Neuron (in vitro differentiated cells): ENCODE measurements at regions not wholly inside any gene's neighbourhood (a gene's known extent, or its start where the extent isn't known, plus 50 kb on each side); places are given as distances from the start of the nearest gene placed in this dataset.

Experiments
- H2AFZ ChIP-seq: one replicate; pipeline ENCODE4 v1.6.1; 2013; ENCODE audit warnings: low read depth, mild to moderate bottlenecking, inconsistent platforms, low read length, moderate library complexity
- H3K27me3 ChIP-seq: one replicate; pipeline ENCODE4 v1.6.1; 2013; ENCODE audit warnings: low read length; ENCODE audit not compliant: insufficient read depth
- H3K36me3 ChIP-seq: one replicate; pipeline ENCODE4 v1.6.1; 2013; ENCODE audit warnings: low read length; ENCODE audit not compliant: insufficient read depth
- H3K4me1 ChIP-seq: one replicate; pipeline ENCODE4 v1.6.1; 2013; ENCODE audit warnings: low read length; ENCODE audit not compliant: insufficient read depth
- H3K4me3 ChIP-seq: 2 replicates; pipeline ENCODE4 v1.5.1; 2013; ENCODE audit warnings: mild to moderate bottlenecking, low read length, moderate library complexity
- H3K9me3 ChIP-seq: one replicate; pipeline ENCODE4 v1.6.1; 2013; ENCODE audit warnings: low read length

DNA sequence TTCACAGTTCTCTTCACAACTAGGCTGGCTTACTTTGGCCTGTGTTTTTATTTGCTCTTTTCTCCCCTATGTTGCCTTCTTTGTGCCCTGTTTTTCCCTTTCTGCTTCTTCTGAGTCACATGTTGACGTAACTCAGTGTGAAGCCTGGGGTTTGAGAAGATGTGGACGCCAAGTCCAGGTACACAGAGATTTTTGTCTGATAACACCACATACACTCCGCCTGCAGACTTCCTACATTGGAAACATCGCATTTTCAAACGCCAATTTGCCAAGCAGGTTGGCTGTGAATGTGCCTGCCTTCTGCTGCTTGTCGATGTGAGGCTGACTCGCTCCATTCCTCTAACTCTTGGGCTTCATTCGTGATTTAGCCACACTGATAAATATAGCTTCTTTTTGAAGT lies 62.6 kb upstream of the FN1 start:
- Histone ChIP-seq H3K4me3 (no peak overlapping the region), H3K27me3 (no peaks in the 10 kb centered on the region), H3K36me3 (no peaks in the 10 kb centered on the region), H3K9me3 (no peaks in the 10 kb centered on the region), H2AFZ (no peak overlapping the region), H3K4me1 (no peaks in the 10 kb centered on the region)

DNA sequence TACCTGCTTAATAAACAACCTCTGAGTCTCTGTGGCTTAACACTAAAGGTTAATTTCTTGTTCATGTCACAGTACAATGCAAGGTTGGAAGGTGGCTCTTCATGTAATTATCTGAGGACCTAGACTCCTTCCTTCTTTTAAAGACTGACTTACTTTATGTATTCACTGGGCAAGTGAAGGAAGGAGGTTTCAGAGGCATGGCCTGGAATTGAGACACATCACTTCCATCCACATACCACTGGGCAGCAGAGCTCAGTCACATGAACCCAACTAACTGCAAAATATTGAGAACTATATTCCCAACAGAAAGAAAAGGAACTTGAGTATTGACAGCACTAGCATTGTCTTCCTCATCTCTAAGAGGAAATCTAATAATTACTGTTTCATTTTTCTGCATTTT lies 57.5 kb upstream of the FN1 start:
- Histone ChIP-seq H3K4me1 (no peaks in the 10 kb centered on the region), H3K4me3 (no peak overlapping the region), H3K9me3 (no peaks in the 10 kb centered on the region), H2AFZ (no peak overlapping the region), H3K27me3 (no peaks in the 10 kb centered on the region), H3K36me3 (no peaks in the 10 kb centered on the region)

DNA sequence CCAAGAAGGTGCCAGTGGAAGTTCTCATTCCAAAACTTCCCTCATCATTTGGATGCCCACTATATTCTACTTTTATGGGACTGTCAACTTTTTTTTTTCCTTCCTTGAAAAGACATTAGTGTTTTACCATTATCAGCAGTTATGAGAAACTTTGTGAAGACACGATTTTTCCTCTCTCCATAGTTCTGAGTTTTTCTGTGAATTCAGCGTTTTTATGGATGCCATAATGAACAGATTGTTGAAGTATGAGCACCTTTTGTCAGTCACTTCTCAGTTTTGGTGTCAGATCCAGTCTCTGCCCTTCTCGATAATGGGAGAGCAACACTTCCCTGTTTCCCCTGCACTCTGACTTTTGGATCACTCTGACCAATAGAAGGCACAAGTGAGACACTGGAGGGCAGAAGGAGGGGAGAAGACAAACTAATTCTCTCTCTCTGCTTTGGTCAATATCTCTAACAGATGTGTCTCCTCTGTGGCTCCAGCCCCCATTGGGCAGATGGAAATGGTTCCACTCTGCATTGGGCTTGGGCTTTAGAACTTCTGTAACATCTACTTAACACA lies 53.5 kb upstream of the FN1 start:
- Histone ChIP-seq H3K9me3 (no peaks in the 10 kb centered on the region), H3K4me3 (no peak overlapping the region), H3K4me1 (no peaks in the 10 kb centered on the region), H3K36me3 (no peaks in the 10 kb centered on the region), H2AFZ (no peak overlapping the region), H3K27me3 (no peaks in the 10 kb centered on the region)

DNA sequence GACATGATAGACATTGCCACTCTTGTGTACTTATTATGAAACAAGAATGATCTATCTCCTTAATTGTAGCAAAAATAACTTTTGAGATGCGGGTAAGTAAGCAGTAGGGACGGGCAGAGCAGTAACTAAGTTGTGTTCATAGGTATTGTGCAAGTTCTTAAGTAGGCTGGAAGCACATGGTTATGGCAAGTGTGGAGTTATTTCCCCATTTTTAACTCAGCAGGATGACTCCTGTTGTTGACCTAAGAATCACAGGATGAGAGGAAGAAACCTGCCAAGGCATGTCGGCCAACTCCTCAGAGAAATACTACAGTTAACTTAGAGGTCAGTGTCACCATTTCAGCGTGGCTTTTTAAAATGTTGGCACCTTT lies 51.1 kb upstream of the FN1 start:
- no peaks in the 10 kb centered on the region for H3K36me3 ChIP-seq
- H3K27me3 ChIP-seq, result no peaks in the 10 kb centered on the region
- no peak overlapping the region for H2AFZ ChIP-seq
- H3K4me3 ChIP-seq, result no peak overlapping the region
- no peaks in the 10 kb centered on the region for H3K9me3 ChIP-seq
- H3K4me1 ChIP-seq, result no peaks in the 10 kb centered on the region

DNA sequence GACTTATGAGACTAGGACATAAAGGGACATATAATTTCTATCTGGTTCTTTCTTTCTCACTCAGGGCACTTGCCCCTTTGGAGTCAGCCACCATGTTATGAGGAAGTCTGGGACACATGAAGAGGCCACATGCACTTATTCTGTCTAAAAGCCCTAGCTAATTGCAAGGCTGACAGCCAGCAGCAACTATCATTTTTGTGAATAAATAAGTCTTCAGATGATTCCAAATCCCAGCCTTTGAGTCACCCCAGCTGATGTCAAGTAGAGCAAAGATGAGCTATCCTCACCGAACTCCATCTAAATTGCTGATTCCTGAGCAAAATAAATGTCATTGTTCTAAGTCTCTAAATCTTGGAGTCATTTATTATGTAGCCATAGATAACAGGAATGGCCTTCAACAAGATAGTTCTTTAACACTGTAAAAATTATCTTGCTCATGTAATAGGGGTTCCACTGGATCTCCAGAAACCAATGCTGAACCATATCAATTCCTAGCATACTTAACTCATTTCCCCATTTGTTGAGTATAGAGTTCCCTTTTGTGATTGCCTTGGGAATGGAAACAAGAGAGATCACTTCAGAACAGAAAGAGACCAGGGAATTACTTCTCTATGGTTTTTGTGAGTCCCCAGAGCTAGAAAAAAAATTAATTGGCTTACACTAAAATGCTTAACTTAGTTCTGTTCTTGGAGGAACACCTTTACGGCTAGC lies 50.6 kb upstream of the FN1 start:
- Histone ChIP-seq H3K4me1 (no peaks in the 10 kb centered on the region), H3K9me3 (no peaks in the 10 kb centered on the region), H3K27me3 (no peaks in the 10 kb centered on the region), H3K4me3 (no peak overlapping the region), H2AFZ (no peak overlapping the region), H3K36me3 (no peaks in the 10 kb centered on the region)
